ENCODE measurements at regions not wholly inside any gene's neighbourhood (a gene's known extent, or its start where the extent isn't known, plus 50 kb on each side); places are given as distances from the start of the nearest gene placed in this dataset.
"Not testable (repeated sequence)": the region's sequence is repeated elsewhere in the genome, so short reads cannot be mapped to it uniquely, and the experiment has no call there.

DNA sequence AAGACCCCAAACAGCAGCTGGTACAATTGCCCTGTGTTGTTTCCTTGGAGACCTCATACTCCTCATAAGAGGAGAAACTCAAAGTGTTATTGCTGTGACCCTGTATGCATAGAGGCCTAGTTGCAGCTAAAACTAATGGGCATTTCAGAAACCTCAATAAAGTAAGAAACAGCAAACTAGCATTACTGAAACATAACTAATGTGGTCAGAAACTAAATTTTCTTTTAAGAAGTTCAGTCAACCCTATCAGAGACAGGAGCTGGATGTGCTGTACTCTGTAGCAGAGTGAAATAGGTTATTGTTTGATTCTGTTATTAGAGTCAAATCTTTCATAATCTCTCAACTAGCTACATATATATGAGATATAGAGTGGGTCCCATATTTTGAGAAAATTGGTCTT is 257.5 kb upstream of the IRS4 start (continued):
- TF ChIP-seq, protein P1, sequence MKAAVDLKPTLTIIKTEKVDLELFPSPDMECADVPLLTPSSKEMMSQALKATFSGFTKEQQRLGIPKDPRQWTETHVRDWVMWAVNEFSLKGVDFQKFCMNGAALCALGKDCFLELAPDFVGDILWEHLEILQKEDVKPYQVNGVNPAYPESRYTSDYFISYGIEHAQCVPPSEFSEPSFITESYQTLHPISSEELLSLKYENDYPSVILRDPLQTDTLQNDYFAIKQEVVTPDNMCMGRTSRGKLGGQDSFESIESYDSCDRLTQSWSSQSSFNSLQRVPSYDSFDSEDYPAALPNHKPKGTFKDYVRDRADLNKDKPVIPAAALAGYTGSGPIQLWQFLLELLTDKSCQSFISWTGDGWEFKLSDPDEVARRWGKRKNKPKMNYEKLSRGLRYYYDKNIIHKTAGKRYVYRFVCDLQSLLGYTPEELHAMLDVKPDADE (IDR thresholded peaks at IDR 0.05): no peak
- no peak for TF ChIP-seq POLR2AphosphoS5 (IDR thresholded peaks at IDR 0.05; ENCODE audit: low read depth)

DNA sequence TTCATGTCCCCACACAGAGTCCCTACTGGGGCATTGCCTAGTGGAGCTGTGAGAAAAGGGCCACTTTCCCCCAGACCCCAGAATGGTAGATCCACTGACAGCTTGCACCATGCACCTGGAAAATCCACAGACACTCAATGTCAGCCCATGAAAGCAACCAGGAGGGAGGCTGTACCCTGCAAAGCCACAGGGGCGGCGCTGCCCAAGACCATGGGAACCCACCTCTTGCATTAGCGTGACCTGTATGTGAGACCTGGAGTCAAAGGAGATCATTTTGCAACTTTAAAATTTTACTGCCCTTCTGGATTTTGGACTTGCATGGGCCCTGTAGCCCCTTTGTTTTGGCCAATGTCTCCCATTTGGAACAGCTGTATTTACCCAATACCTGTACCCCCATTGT is 236.5 kb upstream of the IRS4 start:
- H3K9me2 ChIP-seq (ENCODE audit: insufficient read depth); H3K4me1 ChIP-seq (ENCODE audit: insufficient read depth); H3K79me2 ChIP-seq (replicated peaks; ENCODE audit: insufficient read depth); H3K4me3 ChIP-seq; H3K27me3 Mint-ChIP-seq (ENCODE audit: insufficient read depth, low read depth, poor library complexity); ATAC-seq; H3K4me1 Mint-ChIP-seq; H3K4me3 Mint-ChIP-seq; H3K4me2 ChIP-seq; H3F3A ChIP-seq (replicated peaks; ENCODE audit: low read depth); H2AFZ ChIP-seq; H3K36me3 ChIP-seq (ENCODE audit: insufficient read depth); H3K27me3 ChIP-seq (ENCODE audit: insufficient read depth); H3K36me3 Mint-ChIP-seq (ENCODE audit: low read depth); DNase-seq (ENCODE audit: low spot score); H3K9me3 Mint-ChIP-seq; H3K27ac Mint-ChIP-seq; H3K27ac ChIP-seq (ENCODE audit: low read depth); H4K20me1 ChIP-seq (replicated peaks; ENCODE audit: insufficient read depth): not testable (repeated sequence)

DNA sequence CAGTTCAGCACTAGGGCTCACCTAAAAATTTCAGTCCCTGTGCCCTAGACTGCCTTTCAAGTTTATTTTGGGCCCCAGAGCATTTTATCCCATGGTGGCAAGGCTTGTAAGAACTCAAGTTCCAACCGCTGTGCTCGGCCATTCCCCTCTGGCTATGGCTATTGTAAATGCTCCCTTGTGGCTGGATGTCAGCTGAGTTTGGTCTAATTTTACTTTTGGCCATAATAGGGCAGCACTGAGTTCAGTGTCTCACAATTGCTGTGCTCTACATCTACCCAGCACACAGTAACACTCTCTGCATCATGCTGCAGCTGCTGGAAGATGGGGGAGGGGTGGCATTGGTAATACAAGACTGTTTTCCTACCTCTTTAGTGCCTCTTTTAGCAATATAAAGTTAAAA is 210.8 kb upstream of the IRS4 start:
- Histone ChIP-seq H3K27me3 (ENCODE audit: insufficient read depth) (no peaks in the 10 kb centered on the region), H3K4me2 (no peak overlapping the region), H3K27ac (ENCODE audit: low read depth) (no peak overlapping the region), H3K79me2 (replicated peaks; ENCODE audit: insufficient read depth) (no peaks in the 10 kb centered on the region), H3K9me2 (ENCODE audit: insufficient read depth) (no peaks in the 10 kb centered on the region), H3F3A (replicated peaks; ENCODE audit: low read depth) (no peaks in the 10 kb centered on the region), H3K36me3 (ENCODE audit: insufficient read depth) (no peaks in the 10 kb centered on the region), H4K20me1 (replicated peaks; ENCODE audit: insufficient read depth) (no peaks in the 10 kb centered on the region), H3K4me3 (no peak overlapping the region), H3K4me1 (ENCODE audit: insufficient read depth) (no peaks in the 10 kb centered on the region), H2AFZ (no peak overlapping the region)
- Mint-ChIP-seq H3K4me1 (no peaks in the 10 kb centered on the region), H3K27me3 (ENCODE audit: insufficient read depth, low read depth, poor library complexity) (no peaks in the 10 kb centered on the region), H3K4me3 (no peak overlapping the region), H3K27ac (no peak overlapping the region), H3K36me3 (ENCODE audit: low read depth) (no peaks in the 10 kb centered on the region), H3K9me3 (no peaks in the 10 kb centered on the region)
- no peak for ATAC-seq
- peak; percentile 1 for DNase-seq (ENCODE audit: low spot score)
- TF ChIP-seq, protein P1 (IDR thresholded peaks at IDR 0.05): no peak
- no peak for TF ChIP-seq EZH2phosphoT487 (IDR thresholded peaks at IDR 0.05; ENCODE audit: unreplicated experiment)
- no peak for TF ChIP-seq ZNF331 (CRISPR knock-in tag; IDR thresholded peaks at IDR 0.05; ENCODE audit: low read depth)
- no peak for TF ChIP-seq CREB1 (CRISPR knock-in tag; IDR thresholded peaks at IDR 0.05; ENCODE audit: low read depth)

DNA sequence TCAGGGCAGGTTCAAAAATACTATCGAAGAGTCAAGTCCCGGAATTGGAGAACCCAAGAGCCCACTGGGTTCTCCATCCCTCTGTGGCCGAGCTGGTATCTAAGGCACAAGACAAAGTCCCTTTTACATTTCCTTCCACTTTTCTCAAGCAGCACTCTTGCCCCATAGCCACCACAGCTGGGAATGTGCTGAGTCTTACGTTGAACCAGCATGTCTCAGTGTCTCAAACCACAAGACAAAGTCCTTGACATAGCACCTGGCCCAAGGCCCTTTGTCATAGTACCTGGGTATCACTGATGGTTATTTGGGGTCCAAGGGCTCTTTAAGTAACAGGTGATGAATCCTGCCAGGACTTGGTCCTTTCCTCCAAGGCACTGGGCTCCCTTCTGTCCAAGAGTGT is 210.2 kb upstream of the IRS4 start:
- Histone ChIP-seq H3K27me3 (ENCODE audit: insufficient read depth) (no peaks in the 10 kb centered on the region), H4K20me1 (replicated peaks; ENCODE audit: insufficient read depth) (no peaks in the 10 kb centered on the region), H2AFZ (no peak overlapping the region), H3K27ac (ENCODE audit: low read depth) (no peak overlapping the region), H3F3A (replicated peaks; ENCODE audit: low read depth) (no peaks in the 10 kb centered on the region), H3K4me3 (no peak overlapping the region), H3K4me1 (ENCODE audit: insufficient read depth) (no peaks in the 10 kb centered on the region), H3K9me2 (ENCODE audit: insufficient read depth) (no peaks in the 10 kb centered on the region), H3K36me3 (ENCODE audit: insufficient read depth) (no peaks in the 10 kb centered on the region), H3K79me2 (replicated peaks; ENCODE audit: insufficient read depth) (no peaks in the 10 kb centered on the region), H3K4me2 (no peak overlapping the region)
- Mint-ChIP-seq H3K4me3 (no peak overlapping the region), H3K4me1 (no peaks in the 10 kb centered on the region), H3K27ac (no peak overlapping the region), H3K9me3 (no peaks in the 10 kb centered on the region), H3K36me3 (ENCODE audit: low read depth) (no peaks in the 10 kb centered on the region), H3K27me3 (ENCODE audit: insufficient read depth, low read depth, poor library complexity) (no peaks in the 10 kb centered on the region)
- ATAC-seq (no peak), DNase-seq (ENCODE audit: low spot score) (no peak)
- no peak for TF ChIP-seq EZH2 (IDR thresholded peaks at IDR 0.05; ENCODE audit: low read depth, unreplicated experiment)
- TF ChIP-seq NANOG (IDR thresholded peaks at IDR 0.05; ENCODE audit: borderline replicate concordance): no peak
- TF ChIP-seq JUNB (IDR thresholded peaks at IDR 0.05; ENCODE audit: unreplicated experiment): no peak
- no peak for TF ChIP-seq STAT1 (IDR thresholded peaks at IDR 0.05; ENCODE audit: unreplicated experiment)
- TF ChIP-seq, protein P1 (IDR thresholded peaks at IDR 0.05): no peak
